Mesenchymal stem cell (in vitro differentiated cells and primary cell): ENCODE measurements at regions not wholly inside any gene's neighbourhood (a gene's known extent, or its start where the extent isn't known, plus 50 kb on each side); places are given as distances from the start of the nearest gene placed in this dataset.
"Not testable (repeated sequence)": the region's sequence is repeated elsewhere in the genome, so short reads cannot be mapped to it uniquely, and the experiment has no call there.

ENCODE experiments used
- DNase-seq: peaks from one replicate; pipeline ENCODE4 v3.0.0-alpha.2; 2013
- H2AFZ ChIP-seq: one replicate; pipeline ENCODE4 v1.6.1; 2013; ENCODE audit warnings: low read depth, mild to moderate bottlenecking, control low read depth, inconsistent platforms, low read length, moderate library complexity
- H2AK5ac ChIP-seq: 2 replicates; pipeline ENCODE4 v1.6.1; 2013; ENCODE audit warnings: low read length, moderate library complexity, mild to moderate bottlenecking, inconsistent platforms; ENCODE audit not compliant: severe bottlenecking
- H2BK120ac ChIP-seq: one replicate; pipeline ENCODE4 v1.6.1; 2013; ENCODE audit warnings: low read depth, mild to moderate bottlenecking, inconsistent platforms, low read length, moderate library complexity
- H2BK12ac ChIP-seq, 2 experiments: one replicate each; pipeline ENCODE4 v1.6.1; 2013; ENCODE audit warnings: inconsistent platforms in 2 of 2, low read length in 2 of 2, mild to moderate bottlenecking in 2 of 2, moderate library complexity in 2 of 2, control low read depth in 1 of 2
- H2BK15ac ChIP-seq: one replicate; pipeline ENCODE4 v1.6.1; 2013; ENCODE audit warnings: mild to moderate bottlenecking, low read depth, inconsistent platforms; ENCODE audit not compliant: poor library complexity, severe bottlenecking
- H2BK5ac ChIP-seq: 2 replicates; pipeline ENCODE4 v1.6.1; 2013; ENCODE audit warnings: low read depth, mild to moderate bottlenecking, low read length, control low read depth, inconsistent platforms; ENCODE audit not compliant: poor library complexity, severe bottlenecking
- H3K14ac ChIP-seq, 2 experiments: one replicate each; pipeline ENCODE4 v1.6.1; 2013; ENCODE audit warnings: inconsistent platforms in 2 of 2, low read length in 2 of 2, control low read depth in 1 of 2, mild to moderate bottlenecking in 1 of 2, moderate library complexity in 1 of 2
- H3K18ac ChIP-seq, 2 experiments: one replicate each; pipeline ENCODE4 v1.6.1; 2013; ENCODE audit warnings: inconsistent platforms in 2 of 2, low read length in 2 of 2, control low read depth in 1 of 2, low read depth in 1 of 2, mild to moderate bottlenecking in 1 of 2
- H3K23ac ChIP-seq, 2 experiments: one replicate each; pipeline ENCODE4 v1.6.1; 2013; ENCODE audit warnings: inconsistent platforms in 2 of 2, low read length in 2 of 2, mild to moderate bottlenecking in 2 of 2, moderate library complexity in 2 of 2, control low read depth in 1 of 2
- H3K27ac ChIP-seq: 2 replicates; pipeline ENCODE4 v1.5.1; 2013; ENCODE audit warnings: mild to moderate bottlenecking, moderate library complexity, low read length, control low read depth, inconsistent platforms; ENCODE audit not compliant: poor library complexity, severe bottlenecking
- H3K27me3 ChIP-seq, 2 experiments: 2 replicates each; pipeline versions ENCODE4 v1.6.1 to v1.7.0; 2013; ENCODE audit warnings: low read length in 2 of 2, mild to moderate bottlenecking in 2 of 2, moderate library complexity in 2 of 2, control low read depth in 1 of 2, inconsistent platforms in 1 of 2; ENCODE audit not compliant: control insufficient read depth in 1 of 2, insufficient read depth in 1 of 2
- H3K36me3 ChIP-seq, 2 experiments: 2 replicates each; pipeline versions ENCODE4 v1.6.1 to v1.7.0; 2013; ENCODE audit warnings: low read length in 2 of 2, control low read depth in 1 of 2, inconsistent platforms in 1 of 2, low read depth in 1 of 2, mild to moderate bottlenecking in 1 of 2; ENCODE audit not compliant: insufficient read depth in 2 of 2, control insufficient read depth in 1 of 2
- H3K4ac ChIP-seq, 2 experiments: one replicate each; pipeline ENCODE4 v1.6.1; 2013; ENCODE audit warnings: inconsistent platforms in 2 of 2, low read length in 2 of 2, mild to moderate bottlenecking in 2 of 2, moderate library complexity in 2 of 2, control low read depth in 1 of 2, low read depth in 1 of 2
- H3K4me1 ChIP-seq: 2 replicates; pipeline ENCODE4 v1.6.1; 2013; ENCODE audit warnings: low read depth, low read length, control low read depth; ENCODE audit not compliant: control insufficient read depth, insufficient read depth
- H3K4me2 ChIP-seq: 2 replicates; pipeline ENCODE4 v1.6.1; 2013; ENCODE audit warnings: low read length, mild to moderate bottlenecking, inconsistent platforms; ENCODE audit not compliant: poor library complexity, severe bottlenecking
- H3K4me3 ChIP-seq, 2 experiments: 2 replicates each; pipeline versions ENCODE4 v1.5.1 to v1.7.0; 2013; ENCODE audit warnings: low read length in 2 of 2, mild to moderate bottlenecking in 2 of 2, control low read depth in 1 of 2, low read depth in 1 of 2; ENCODE audit not compliant: insufficient read depth in 1 of 2
- H3K79me1 ChIP-seq: replicated peaks from 2 replicates; pipeline ENCODE4 v1.6.1; 2013; ENCODE audit warnings: mild to moderate bottlenecking, control low read depth, low read length, inconsistent platforms; ENCODE audit not compliant: poor library complexity, severe bottlenecking
- H3K9ac ChIP-seq: 2 replicates; pipeline ENCODE4 v1.7.0; 2013; ENCODE audit warnings: mild to moderate bottlenecking, low read length, moderate library complexity
- H3K9me3 ChIP-seq: 2 replicates; pipeline ENCODE4 v1.7.0; 2013; ENCODE audit warnings: mild to moderate bottlenecking, low read length; ENCODE audit not compliant: control insufficient read depth
- H4K8ac ChIP-seq: one replicate; pipeline ENCODE4 v1.6.1; 2013; ENCODE audit warnings: inconsistent platforms, mild to moderate bottlenecking, low read length, moderate library complexity
- H4K91ac ChIP-seq: one replicate; pipeline ENCODE4 v1.6.1; 2013; ENCODE audit warnings: mild to moderate bottlenecking, low read length, inconsistent platforms
- WGBS: methylation state at CpG from one replicate; pipeline ENCODE4 v1.1.7; 2013; ENCODE audit warnings: mixed read lengths; 5-methylcytosine and 5-hydroxymethylcytosine counted together

DNA sequence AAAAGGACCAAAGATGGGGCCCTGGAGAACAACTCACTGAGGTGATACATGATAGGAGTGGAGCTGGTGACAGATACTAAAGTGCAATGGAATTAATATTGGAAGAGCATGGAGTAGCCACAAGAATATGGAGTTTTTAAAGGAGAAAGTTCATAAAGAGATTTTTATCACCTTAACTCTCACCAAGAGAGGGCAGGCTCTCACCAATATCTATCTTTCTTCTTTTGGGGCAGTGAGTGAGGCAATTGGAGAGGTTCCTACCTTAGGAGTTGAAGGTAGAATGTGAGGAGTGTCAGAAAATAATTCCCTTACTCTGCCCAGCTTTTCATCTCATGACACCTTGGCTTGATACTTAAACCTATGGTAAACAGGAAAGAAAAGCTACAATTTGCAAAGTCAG lies 233.7 kb upstream of the CWC22 start:
- Histone ChIP-seq H2AK5ac (no peak overlapping the region), H3K27me3 (no peaks in the 10 kb centered on the region), H3K4me3 (no peak overlapping the region), H3K14ac (no peak overlapping the region), H3K9ac (no peak overlapping the region), H2BK15ac (no peak overlapping the region), H3K18ac (no peak overlapping the region), H3K27ac (no peak overlapping the region), H3K4me1 (no peaks in the 10 kb centered on the region), H3K4ac (no peak overlapping the region), H4K8ac (no peak overlapping the region), H2BK12ac (no peak overlapping the region), H2BK120ac (no peak overlapping the region), H2AFZ (no peak overlapping the region), H3K4me2 (no peak overlapping the region), H3K36me3 (no peaks in the 10 kb centered on the region), H3K9me3 (no peaks in the 10 kb centered on the region), H3K23ac (no peak overlapping the region), H3K79me1 (no peaks in the 10 kb centered on the region), H4K91ac (no peak overlapping the region), H2BK5ac (no peak overlapping the region)
- DNase-seq, result peak; percentile 23

DNA sequence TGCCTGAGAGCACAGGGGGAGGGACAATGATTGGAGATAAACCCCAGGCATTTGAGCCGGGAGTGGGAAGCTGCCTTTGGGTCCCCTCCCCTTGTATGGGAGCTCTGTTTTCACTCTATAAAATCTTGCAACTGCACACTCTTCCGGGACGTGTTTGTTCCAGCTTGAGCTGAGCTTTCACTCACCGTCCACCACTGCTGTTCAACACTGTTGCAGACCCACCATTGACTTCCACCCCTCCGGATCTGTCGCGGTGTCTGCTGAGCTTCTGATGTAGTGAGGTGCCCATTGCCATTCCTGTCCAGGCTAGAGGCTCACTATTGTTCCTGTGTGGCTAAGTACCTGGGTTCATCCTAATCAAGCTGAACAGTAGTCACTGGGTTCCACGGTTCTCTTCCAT lies 231.6 kb upstream of the CWC22 start:
- Histone ChIP-seq H3K27ac (no peak overlapping the region), H3K18ac (no peak overlapping the region), H3K14ac (no peak overlapping the region), H3K4me3 (no peak overlapping the region), H2BK12ac (no peak overlapping the region), H3K23ac (no peak overlapping the region), H3K9ac (no peak overlapping the region), H2AFZ (no peak overlapping the region), H2AK5ac (no peak overlapping the region), H4K91ac (no peak overlapping the region), H3K4me2 (no peak overlapping the region), H3K36me3 (no peaks in the 10 kb centered on the region), H3K27me3 (no peaks in the 10 kb centered on the region), H4K8ac (no peak overlapping the region), H3K79me1 (no peaks in the 10 kb centered on the region), H3K4ac (no peak overlapping the region), H2BK15ac (no peak overlapping the region), H2BK120ac (no peak overlapping the region), H2BK5ac (no peak overlapping the region), H3K4me1 (no peaks in the 10 kb centered on the region), H3K9me3 (no peaks in the 10 kb centered on the region)
- no peak for DNase-seq
- WGBS, result 95% methylated on average over 8 of the region's 8 CpGs

GRCh38 chr2:180236061-180236460 lies 229.0 kb upstream of the CWC22 start:
- H2BK12ac ChIP-seq, H3K18ac ChIP-seq, H3K27me3 ChIP-seq, H3K9me3 ChIP-seq, H3K23ac ChIP-seq, H2AFZ ChIP-seq, H2BK120ac ChIP-seq, H3K36me3 ChIP-seq, H4K91ac ChIP-seq, H3K4ac ChIP-seq, H3K4me2 ChIP-seq, H2BK15ac ChIP-seq, H3K79me1 ChIP-seq, H2AK5ac ChIP-seq, DNase-seq, H3K27ac ChIP-seq, H2BK5ac ChIP-seq, H3K4me1 ChIP-seq, H4K8ac ChIP-seq, H3K9ac ChIP-seq, H3K4me3 ChIP-seq, H3K14ac ChIP-seq: not testable (repeated sequence)
- WGBS, result 92% methylated on average over 3 of the region's 3 CpGs

DNA sequence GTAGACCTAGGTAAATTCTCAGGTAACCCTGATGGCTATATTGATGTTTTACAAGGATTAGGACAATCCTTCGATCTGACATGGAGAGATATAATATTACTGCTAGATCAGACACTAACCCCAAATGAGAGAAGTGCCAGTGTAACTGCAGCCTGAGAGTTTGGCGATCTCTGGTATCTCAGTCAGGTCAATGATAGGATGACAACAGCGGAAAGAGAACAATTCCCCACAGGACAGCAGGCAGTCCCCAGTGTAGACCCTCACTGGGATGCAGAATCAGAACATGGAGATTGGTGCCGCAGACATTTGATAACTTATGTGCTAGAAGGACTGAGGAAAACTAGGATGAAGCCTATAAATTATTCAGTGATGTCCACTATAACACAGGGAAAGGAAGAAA lies 228.4 kb upstream of the CWC22 start:
- not testable (repeated sequence) for H3K23ac ChIP-seq, H3K9me3 ChIP-seq, H2BK5ac ChIP-seq, H3K79me1 ChIP-seq, H2AK5ac ChIP-seq, H3K4ac ChIP-seq, H2BK15ac ChIP-seq, H3K9ac ChIP-seq, H3K18ac ChIP-seq, H3K14ac ChIP-seq, H3K4me3 ChIP-seq, H3K36me3 ChIP-seq, H3K27me3 ChIP-seq, H2AFZ ChIP-seq, H3K4me1 ChIP-seq, H3K4me2 ChIP-seq, H4K8ac ChIP-seq, H3K27ac ChIP-seq, H2BK12ac ChIP-seq, DNase-seq, H2BK120ac ChIP-seq
- 98% methylated on average over 4 of the region's 4 CpGs for WGBS
- peak overlapping the region; percentile 15 for H4K91ac ChIP-seq
